Breast epithelium (tissue), 3 donors: ENCODE measurements at regions not wholly inside any gene's neighbourhood (a gene's known extent, or its start where the extent isn't known, plus 50 kb on each side); places are given as distances from the start of the nearest gene placed in this dataset.

Source experiments
- CTCF ChIP-seq, 3 donors: fragments of 450-650 bp; IDR thresholded peaks; one replicate each; pipeline ENCODE4 v1.5.1; 2016 to 2017; ENCODE audit warnings: antibody characterized with exemption in 3 of 3, mild to moderate bottlenecking in 3 of 3, moderate library complexity in 3 of 3
- POLR2A ChIP-seq: fragments of 450-650 bp; IDR thresholded peaks from one replicate; pipeline ENCODE4 v1.6.1; 2016; ENCODE audit warnings: antibody characterized with exemption, mild to moderate bottlenecking, moderate library complexity

- no peak for TF ChIP-seq CTCF (IDR thresholded peaks at IDR 0.05)
- TF ChIP-seq POLR2A: no peak
Measured at GRCh38 chr20:40197691-40198090, 491.3 kb downstream of the MAFB start.
